Ovary (tissue), 7 donors: ENCODE measurements at regions not wholly inside any gene's neighbourhood (a gene's known extent, or its start where the extent isn't known, plus 50 kb on each side); places are given as distances from the start of the nearest gene placed in this dataset.

Experiments
- DNase-seq, 5 donors: peaks; one replicate each; pipeline ENCODE4 v3.0.0-alpha.2; 2019 to 2020
- H3K27ac ChIP-seq, 2 donors: fragments of 200-600 bp; one replicate each; pipeline versions ENCODE4 v1.5.1 to v1.8.0; 2019 to 2022
- H3K27me3 ChIP-seq: fragments of 200-600 bp; one replicate; pipeline ENCODE4 v1.8.0; 2022
- H3K36me3 ChIP-seq: fragments of 200-600 bp; sonication (generic); one replicate; pipeline ENCODE4 v1.5.1; 2019
- H3K4me1 ChIP-seq: one replicate; pipeline ENCODE4 v1.8.1; 2013; ENCODE audit warnings: mild to moderate bottlenecking, moderate library complexity; ENCODE audit not compliant: insufficient read depth
- H3K4me3 ChIP-seq: fragments of 200-600 bp; sonication (generic); one replicate; pipeline ENCODE4 v1.5.1; 2017
- H3K9me3 ChIP-seq, 2 donors: fragments of 200-600 bp in 1 of 2; sonication (generic) in 1 of 2; one replicate each; pipeline versions ENCODE4 v1.5.1 to v1.8.1; 2013 to 2019; ENCODE audit warnings: mild to moderate bottlenecking in 1 of 2, moderate library complexity in 1 of 2
- EP300 ChIP-seq: sonication (generic); formaldehyde crosslinking; IDR thresholded peaks from one replicate; pipeline ENCODE4 v1.6.1; 2017; ENCODE audit warnings: antibody characterized with exemption
- POLR2A ChIP-seq: fragments of 450-650 bp; IDR thresholded peaks from one replicate; pipeline ENCODE4 v1.6.1; 2017; ENCODE audit warnings: antibody characterized with exemption, mild to moderate bottlenecking, moderate library complexity
- WGBS, 3 donors: extraction: QIAGEN DNeasy Blood & Tissue Kit in 1 of 3; methylation state at CpG; one replicate each; pipeline versions ENCODE4 v1.1.5 to v1.1.7; 2013 to 2017; 5-methylcytosine and 5-hydroxymethylcytosine counted together
- intact Hi-C, 4 donors: fragments of 100-400 bp; cut with DNase I; formaldehyde crosslinking; loops; one replicate each; pipeline versions ENCODE4 v1.11.0 to v1.15.1; 2022 to 2023
- TF ChIP-seq, protein P1 (sequence below), 3 donors: fragments of 450-650 bp in 2 of 3; fragments of 200-600 bp in 1 of 3; IDR thresholded peaks; one replicate each; pipeline versions ENCODE4 v1.5.1 to v1.8.0; 2016 to 2022; ENCODE audit warnings: antibody characterized with exemption in 3 of 3, mild to moderate bottlenecking in 1 of 3
- donor health status: DM: no; HTN: no; CAD: no; lungs with moderate emphysema.
- donor health status: DM: no; HTN: no; CAD: no.
- donor health status: Bipolar disorder and iron deficiency.
- donor health status: DM: no; HTN: no; CAD: no.
- donor health status: DM: yes; HTN: yes; CAD: no.

DNA sequence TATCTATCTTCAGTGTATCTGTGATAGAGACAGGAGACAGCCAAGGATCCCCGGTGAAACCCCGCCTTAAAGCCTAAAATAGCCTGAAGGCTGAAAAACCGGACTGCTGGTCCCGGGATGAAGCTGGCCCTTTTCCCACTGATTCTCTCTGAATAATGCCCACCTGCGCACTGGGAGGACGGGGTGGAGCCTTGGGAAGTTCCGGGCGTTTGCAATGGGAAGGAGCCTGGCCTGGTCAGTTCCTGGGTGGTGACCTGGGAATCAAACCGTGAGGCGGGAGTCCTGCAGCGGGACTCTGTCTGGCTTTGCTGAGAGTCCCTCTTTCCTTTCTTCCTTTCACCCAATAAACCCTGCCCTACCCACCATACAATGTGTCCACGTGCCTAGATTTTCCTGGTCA is 157.9 kb downstream of the C3orf38 start:
- DNase-seq, result no peak
- Histone ChIP-seq H3K4me3 (no peak overlapping the region), H3K9me3 (no peaks in the 10 kb centered on the region), H3K36me3 (no peaks in the 10 kb centered on the region), H3K27ac (no peak overlapping the region), H3K4me1 (no peaks in the 10 kb centered on the region), H3K27me3 (peaks cover 3% of the 10 kb centered on the region)
- intact Hi-C loops, result no loop called here
- TF ChIP-seq EP300 (no peak), POLR2A (no peak)
- TF ChIP-seq, protein P1, sequence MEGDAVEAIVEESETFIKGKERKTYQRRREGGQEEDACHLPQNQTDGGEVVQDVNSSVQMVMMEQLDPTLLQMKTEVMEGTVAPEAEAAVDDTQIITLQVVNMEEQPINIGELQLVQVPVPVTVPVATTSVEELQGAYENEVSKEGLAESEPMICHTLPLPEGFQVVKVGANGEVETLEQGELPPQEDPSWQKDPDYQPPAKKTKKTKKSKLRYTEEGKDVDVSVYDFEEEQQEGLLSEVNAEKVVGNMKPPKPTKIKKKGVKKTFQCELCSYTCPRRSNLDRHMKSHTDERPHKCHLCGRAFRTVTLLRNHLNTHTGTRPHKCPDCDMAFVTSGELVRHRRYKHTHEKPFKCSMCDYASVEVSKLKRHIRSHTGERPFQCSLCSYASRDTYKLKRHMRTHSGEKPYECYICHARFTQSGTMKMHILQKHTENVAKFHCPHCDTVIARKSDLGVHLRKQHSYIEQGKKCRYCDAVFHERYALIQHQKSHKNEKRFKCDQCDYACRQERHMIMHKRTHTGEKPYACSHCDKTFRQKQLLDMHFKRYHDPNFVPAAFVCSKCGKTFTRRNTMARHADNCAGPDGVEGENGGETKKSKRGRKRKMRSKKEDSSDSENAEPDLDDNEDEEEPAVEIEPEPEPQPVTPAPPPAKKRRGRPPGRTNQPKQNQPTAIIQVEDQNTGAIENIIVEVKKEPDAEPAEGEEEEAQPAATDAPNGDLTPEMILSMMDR (IDR thresholded peaks at IDR 0.05), result no peak
- WGBS, 3 donors, result 70 to 79% (median 71%) methylated on average over 12 of the region's 12 CpGs

DNA sequence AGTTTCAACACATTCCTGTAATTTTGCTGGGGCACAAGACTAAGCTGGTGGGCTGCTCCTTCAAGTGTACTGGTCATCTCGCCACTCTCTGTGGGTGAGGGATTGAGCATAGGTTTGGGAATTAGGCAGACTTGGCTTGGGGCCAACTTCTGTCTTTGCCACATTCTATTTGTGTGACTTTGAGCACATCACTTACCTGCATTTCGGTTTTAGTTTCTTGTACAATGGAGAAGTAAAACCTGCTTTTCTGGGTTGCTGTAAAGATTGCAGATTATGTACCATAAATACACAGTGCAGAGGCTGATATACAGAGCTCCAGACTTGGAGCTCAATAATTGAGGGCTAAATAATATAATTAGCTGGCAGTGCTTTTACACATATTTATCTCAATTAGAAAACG is 162.1 kb downstream of the C3orf38 start:
- Histone ChIP-seq H3K27ac (no peak overlapping the region), H3K36me3 (no peaks in the 10 kb centered on the region), H3K9me3 (no peaks in the 10 kb centered on the region), H3K27me3 (peaks cover 5% of the 10 kb centered on the region), H3K4me1 (no peaks in the 10 kb centered on the region), H3K4me3 (no peak overlapping the region)
- intact Hi-C loops, result no loop called here
- DNase-seq, result no peak
- 53 to 57% (median 53%) methylated on average over 3 of the region's 3 CpGs for WGBS, 3 donors
- no peak for TF ChIP-seq EP300
- TF ChIP-seq POLR2A, result no peak
- TF ChIP-seq, protein P1 (IDR thresholded peaks at IDR 0.05), result no peak

DNA sequence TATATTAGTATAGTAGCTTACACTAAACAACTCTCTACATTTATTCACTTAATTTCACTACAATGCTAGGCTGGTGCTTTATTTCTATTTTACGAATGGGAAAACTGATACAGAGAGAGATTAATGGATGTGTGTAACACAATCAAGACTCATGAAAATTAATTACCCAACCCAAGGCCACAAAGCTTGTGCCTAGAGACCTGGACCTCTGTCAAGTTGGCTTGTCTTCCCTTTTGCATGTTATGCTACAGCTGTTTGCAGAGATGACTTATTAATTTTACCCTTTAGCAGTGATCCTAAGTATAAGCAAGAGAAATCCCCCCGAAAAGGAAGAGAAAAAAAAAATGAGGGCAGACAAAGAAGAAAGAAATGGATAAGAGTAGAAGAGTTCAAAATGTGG is 162.5 kb downstream of the C3orf38 start:
- Histone ChIP-seq H3K36me3 (no peaks in the 10 kb centered on the region), H3K9me3 (no peaks in the 10 kb centered on the region), H3K27ac (no peak overlapping the region), H3K4me3 (no peak overlapping the region), H3K27me3 (peaks cover 5% of the 10 kb centered on the region), H3K4me1 (no peaks in the 10 kb centered on the region)
- no peak for DNase-seq
- TF ChIP-seq, protein P1 (IDR thresholded peaks at IDR 0.05), result no peak
- TF ChIP-seq EP300 (no peak), POLR2A (no peak)
- WGBS, 3 donors, result 4 to 10% (median 7%) methylated on average over 2 of the region's 2 CpGs
- intact Hi-C loops, result no loop called here

DNA sequence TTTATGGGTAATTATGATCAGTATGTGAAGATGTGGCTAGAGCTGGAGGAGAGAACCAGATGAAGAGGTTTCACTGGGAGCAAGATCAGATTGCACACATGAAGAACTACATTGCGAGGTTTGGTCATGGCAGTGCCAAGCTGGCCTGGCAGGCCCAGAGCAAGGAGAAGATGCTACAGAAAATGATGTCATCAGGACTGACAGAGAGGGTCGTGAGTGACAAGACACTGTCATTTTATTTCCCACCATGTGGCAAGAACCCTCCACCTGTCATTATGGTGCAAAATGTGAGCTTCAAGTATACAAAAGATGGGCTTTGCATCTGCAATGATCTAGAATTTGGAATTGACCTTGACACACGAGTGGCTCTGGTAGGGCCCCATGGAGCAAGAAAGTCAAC is 168.3 kb downstream of the C3orf38 start:
- intact Hi-C loops, result no loop called here
- Histone ChIP-seq H3K27me3 (peaks cover 2% of the 10 kb centered on the region), H3K36me3 (no peaks in the 10 kb centered on the region), H3K4me1 (no peaks in the 10 kb centered on the region), H3K4me3 (no peak overlapping the region), H3K9me3 (no peaks in the 10 kb centered on the region), H3K27ac (no peak overlapping the region)
- no peak for DNase-seq
- 79 to 89% (median 88%) methylated on average over 3 of the region's 3 CpGs for WGBS, 3 donors
- TF ChIP-seq, protein P1 (IDR thresholded peaks at IDR 0.05), result no peak
- no peak for TF ChIP-seq EP300
- TF ChIP-seq POLR2A, result no peak
